ENCODE measurements at regions not wholly inside any gene's neighbourhood (a gene's known extent, or its start where the extent isn't known, plus 50 kb on each side); places are given as distances from the start of the nearest gene placed in this dataset.

GRCh38 chr3:178435575-178435974, 100.7 kb upstream of the KCNMB2 start:
- Histone ChIP-seq H3K36me3 (ENCODE audit: control insufficient read depth, insufficient read depth, low read length) (no peaks in the 10 kb centered on the region), H3K27me3 (ENCODE audit: control insufficient read depth, insufficient read depth, low read length) (no peaks in the 10 kb centered on the region), H3K4me3 (ENCODE audit: low read depth, low read length) (no peak overlapping the region)
- DNase-seq (ENCODE audit: low read depth) (peak; percentile 81), FAIRE-seq (no peak)
- TF ChIP-seq CTCF (IDR thresholded peaks at IDR 0.05; ENCODE audit: insufficient read depth, low read length, severe bottlenecking) = no peak

- DNase-seq (ENCODE audit: low read depth) = peak; percentile 46
- FAIRE-seq = no peak
- TF ChIP-seq CTCF (IDR thresholded peaks at IDR 0.05; ENCODE audit: insufficient read depth, low read length, severe bottlenecking) = peak; percentile 33
These were observed 99.5 kb upstream of the KCNMB2 start for GRCh38 chr3:178436773-178437172.

GRCh38 chr3:178437236-178437635, 99.0 kb upstream of the KCNMB2 start:
- H3K36me3 ChIP-seq (ENCODE audit: control insufficient read depth, insufficient read depth, low read length) = no peaks in the 10 kb centered on the region
- no peak for TF ChIP-seq CTCF (IDR thresholded peaks at IDR 0.05; ENCODE audit: insufficient read depth, low read length, severe bottlenecking)
- H3K27me3 ChIP-seq (ENCODE audit: control insufficient read depth, insufficient read depth, low read length) = no peaks in the 10 kb centered on the region
- H3K4me3 ChIP-seq (ENCODE audit: low read depth, low read length) = no peak overlapping the region
- DNase-seq (ENCODE audit: low read depth) (no peak), FAIRE-seq (no peak)

More at GRCh38 chr3:178436773-178437172, 99.5 kb upstream of the KCNMB2 start:
- Histone ChIP-seq H3K4me3 (ENCODE audit: low read depth, low read length) (no peak overlapping the region), H3K27me3 (ENCODE audit: control insufficient read depth, insufficient read depth, low read length) (no peaks in the 10 kb centered on the region), H3K36me3 (ENCODE audit: control insufficient read depth, insufficient read depth, low read length) (no peaks in the 10 kb centered on the region)

GRCh38 chr3:178439504-178439903, 96.7 kb upstream of the KCNMB2 start:
- no peaks in the 10 kb centered on the region for H3K36me3 ChIP-seq (ENCODE audit: control insufficient read depth, insufficient read depth, low read length)
- DNase-seq (ENCODE audit: low read depth) (peak; percentile 63), FAIRE-seq (no peak)
- no peaks in the 10 kb centered on the region for H3K27me3 ChIP-seq (ENCODE audit: control insufficient read depth, insufficient read depth, low read length)
- no peak for TF ChIP-seq CTCF (IDR thresholded peaks at IDR 0.05; ENCODE audit: insufficient read depth, low read length, severe bottlenecking)
- no peak overlapping the region for H3K4me3 ChIP-seq (ENCODE audit: low read depth, low read length)

GRCh38 chr3:178440043-178440442, 96.2 kb upstream of the KCNMB2 start:
- no peaks in the 10 kb centered on the region for H3K27me3 ChIP-seq (ENCODE audit: control insufficient read depth, insufficient read depth, low read length)
- no peak for TF ChIP-seq CTCF (IDR thresholded peaks at IDR 0.05; ENCODE audit: insufficient read depth, low read length, severe bottlenecking)
- no peak for FAIRE-seq
- no peaks in the 10 kb centered on the region for H3K36me3 ChIP-seq (ENCODE audit: control insufficient read depth, insufficient read depth, low read length)
- DNase-seq (ENCODE audit: low read depth) = no peak
- H3K4me3 ChIP-seq (ENCODE audit: low read depth, low read length) = no peak overlapping the region

- FAIRE-seq (no peak), DNase-seq (ENCODE audit: low read depth) (peak; percentile 33)
- Histone ChIP-seq H3K27me3 (ENCODE audit: control insufficient read depth, insufficient read depth, low read length) (no peaks in the 10 kb centered on the region), H3K36me3 (ENCODE audit: control insufficient read depth, insufficient read depth, low read length) (no peaks in the 10 kb centered on the region), H3K4me3 (ENCODE audit: low read depth, low read length) (no peak overlapping the region)
- TF ChIP-seq CTCF (IDR thresholded peaks at IDR 0.05; ENCODE audit: insufficient read depth, low read length, severe bottlenecking) = no peak
These were observed 92.6 kb upstream of the KCNMB2 start for GRCh38 chr3:178443634-178444033.
